Mucosa of gallbladder (tissue), 1 donor: ENCODE measurements at regions not wholly inside any gene's neighbourhood (a gene's known extent, or its start where the extent isn't known, plus 50 kb on each side); places are given as distances from the start of the nearest gene placed in this dataset.
A peak's percentile ranks its signal among the peaks of the same experiment; 100 is the strongest.
"Not testable (repeated sequence)": the region's sequence is repeated elsewhere in the genome, so short reads cannot be mapped to it uniquely, and the experiment has no call there.

Experiments used
- DNase-seq: peaks from one replicate; pipeline ENCODE4 v3.0.0-alpha.2; 2020; ENCODE audit warnings: low spot score
- donor health status: DM: no; HTN: no; CAD: no.

DNA sequence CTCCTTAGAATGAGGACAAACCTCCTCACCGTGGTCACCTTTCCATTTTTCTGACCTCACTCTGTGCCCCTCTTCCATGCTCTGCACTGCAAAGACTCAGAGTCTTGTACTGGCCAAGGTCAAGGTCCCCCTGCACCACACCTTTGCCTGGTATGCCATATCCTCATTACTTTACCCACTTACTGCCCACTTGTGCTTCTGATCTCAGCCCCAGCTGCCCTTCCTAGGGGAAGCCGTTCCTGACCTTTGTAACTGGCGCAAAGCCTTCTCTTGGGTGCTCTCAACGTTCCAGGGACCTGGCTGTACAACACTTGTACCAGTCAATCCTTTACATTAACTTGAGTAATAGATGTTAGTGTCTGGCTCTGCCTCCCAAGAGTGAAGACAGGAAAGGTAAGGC is 256.0 kb downstream of the SV2B start:
- DNase-seq, result no peak

DNA sequence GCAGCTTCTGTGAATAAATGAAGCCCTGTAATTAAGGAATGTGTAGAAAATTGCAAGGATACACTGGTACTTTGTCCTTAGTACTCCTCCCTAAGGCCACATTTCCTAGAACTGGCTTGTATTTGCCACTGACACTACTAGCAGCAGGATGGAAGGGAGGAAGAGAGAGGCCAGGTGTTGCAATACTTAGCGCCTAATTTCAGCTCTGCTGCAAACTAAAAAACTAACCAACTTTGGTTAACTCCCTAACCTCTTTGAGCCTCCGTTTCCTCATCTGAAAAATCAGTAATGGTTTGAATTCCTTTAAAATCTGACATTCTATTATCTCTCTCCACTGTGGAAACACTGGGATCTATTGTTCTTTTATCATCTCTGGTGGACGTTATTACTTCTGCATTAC is 257.0 kb downstream of the SV2B start:
- DNase-seq, result no peak

DNA sequence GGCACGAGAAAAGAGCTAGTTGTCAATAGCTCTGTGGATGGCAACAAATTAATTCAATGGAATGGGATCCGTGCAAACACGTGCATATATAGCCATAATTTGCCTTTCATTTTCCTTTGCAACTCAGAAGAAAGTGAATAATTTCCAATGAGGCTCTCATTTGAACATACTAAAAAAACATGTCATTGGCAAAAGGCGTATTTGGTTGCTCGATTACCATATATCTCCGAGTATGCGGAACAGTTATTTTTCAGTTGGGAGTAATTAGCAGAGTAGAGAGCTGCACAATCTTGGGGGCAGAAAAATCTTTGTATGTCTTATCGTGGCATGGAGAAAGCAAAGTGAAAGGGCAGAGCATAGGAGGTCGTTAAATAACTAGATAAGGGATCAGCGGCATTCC is 257.4 kb downstream of the SV2B start:
- DNase-seq, result no peak

DNA sequence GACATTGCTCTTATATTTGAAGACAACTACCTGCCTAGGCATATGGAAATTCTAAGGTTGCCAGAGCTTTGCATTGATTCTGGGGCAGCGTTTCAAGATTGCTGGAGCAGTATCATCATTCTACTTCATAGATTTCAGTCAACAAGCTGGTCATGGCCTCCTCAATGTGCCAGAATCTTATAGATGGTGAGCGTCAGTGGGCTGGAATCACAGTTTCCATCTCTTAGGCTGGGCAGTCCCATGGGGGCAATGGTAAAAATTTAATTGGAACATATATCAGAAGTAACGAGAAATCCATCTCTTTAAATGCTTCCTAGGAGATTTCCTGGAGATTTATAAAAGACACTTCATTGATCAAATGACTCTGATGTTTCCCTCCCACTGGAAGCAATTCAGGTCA is 258.3 kb downstream of the SV2B start:
- DNase-seq, result no peak

DNA sequence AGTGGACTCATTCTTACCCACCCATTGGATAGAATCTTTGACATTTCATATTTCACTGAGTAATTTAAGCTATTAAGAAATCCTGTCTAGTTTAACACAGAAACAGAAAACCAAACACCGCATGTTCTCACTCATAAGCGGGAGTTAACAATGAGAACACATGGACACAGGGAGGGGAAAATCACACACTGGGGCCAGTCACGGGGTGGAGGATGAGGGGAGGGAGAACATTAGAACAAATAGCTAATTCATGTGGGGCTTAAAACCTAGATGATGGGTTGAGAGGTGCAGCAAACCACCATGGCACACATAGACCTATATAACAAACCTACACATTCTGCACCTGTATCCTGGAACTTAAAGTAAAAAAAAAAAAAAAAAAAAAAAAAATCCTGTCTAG is 261.6 kb downstream of the SV2B start:
- not testable (repeated sequence) for DNase-seq

DNA sequence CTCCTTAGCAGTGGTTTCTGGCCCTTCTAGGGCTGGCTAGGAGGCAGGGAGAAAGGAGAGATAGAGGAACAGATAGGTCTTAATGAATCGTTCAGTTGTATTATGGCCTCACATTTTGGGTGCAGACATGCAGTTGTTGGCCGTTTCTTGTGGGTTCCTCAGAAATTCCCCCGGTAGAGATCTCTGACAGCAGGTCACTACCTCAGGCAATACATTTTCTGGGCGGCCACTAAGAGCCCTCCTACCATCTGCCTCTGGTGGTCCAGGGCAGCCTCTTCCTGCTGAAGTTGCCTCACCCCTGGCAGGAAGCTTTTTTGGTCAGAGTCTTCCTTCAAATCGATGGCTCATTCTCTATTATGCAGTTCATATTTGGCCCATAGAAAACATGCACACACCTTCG is 266.1 kb downstream of the SV2B start:
- no peak for DNase-seq

DNA sequence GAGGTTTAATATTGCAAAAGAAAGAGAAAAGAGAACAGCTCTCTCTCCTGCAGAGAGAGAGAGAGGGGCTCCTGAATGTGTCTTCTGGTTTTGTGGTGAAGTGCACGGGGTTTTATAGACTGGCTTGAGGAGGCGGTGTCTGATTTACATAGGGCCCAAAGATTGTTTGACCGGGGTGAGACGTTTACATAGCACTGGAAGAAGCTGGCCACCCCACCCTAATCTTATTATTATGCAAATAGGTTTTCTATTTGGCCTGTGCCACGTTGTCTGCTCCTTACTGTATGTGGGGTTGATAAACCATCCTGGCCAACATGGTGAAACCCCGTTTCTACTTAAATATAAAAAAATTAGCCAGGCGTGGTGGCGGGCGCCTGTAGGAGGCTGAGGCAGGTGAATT is 268.6 kb downstream of the SV2B start:
- no peak for DNase-seq

DNA sequence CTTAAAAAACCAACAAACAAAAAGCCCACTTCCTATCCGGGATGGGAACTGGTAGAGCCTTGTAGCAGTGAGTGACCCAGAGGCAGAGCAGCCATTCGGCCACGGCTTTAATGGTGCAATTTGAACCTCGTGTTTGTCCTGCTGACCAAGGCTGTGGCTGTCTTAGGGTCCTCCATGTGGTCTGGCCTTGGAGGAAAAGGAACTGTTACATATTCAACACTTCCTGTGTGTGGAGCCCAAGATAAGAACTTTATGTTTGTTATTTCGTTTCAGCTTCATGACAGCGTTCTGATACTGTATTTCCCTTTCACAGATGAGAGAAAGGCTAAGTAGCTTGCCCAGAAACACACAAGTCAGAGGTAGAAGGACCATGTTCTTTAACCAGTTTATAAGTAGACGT is 269.8 kb downstream of the SV2B start:
- no peak for DNase-seq

DNA sequence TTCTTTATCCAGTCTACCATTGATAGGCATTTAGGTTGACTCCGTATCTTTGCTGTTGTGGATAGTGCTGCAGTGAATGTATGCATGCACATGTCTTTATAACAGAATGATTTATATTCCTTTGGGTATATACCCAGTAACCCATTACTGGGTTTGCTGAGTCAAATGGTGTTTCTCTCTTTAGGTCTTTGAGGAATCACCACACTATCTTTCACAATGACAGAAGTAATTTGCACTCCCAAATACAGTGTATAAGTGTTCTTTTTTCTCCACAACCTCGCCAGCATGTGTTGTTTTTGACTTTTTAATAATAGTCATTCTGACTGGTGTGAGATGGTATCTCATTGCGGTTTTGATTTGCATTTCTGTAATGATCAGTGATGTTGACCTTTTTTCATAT is 271.3 kb downstream of the SV2B start:
- DNase-seq, result not testable (repeated sequence)

DNA sequence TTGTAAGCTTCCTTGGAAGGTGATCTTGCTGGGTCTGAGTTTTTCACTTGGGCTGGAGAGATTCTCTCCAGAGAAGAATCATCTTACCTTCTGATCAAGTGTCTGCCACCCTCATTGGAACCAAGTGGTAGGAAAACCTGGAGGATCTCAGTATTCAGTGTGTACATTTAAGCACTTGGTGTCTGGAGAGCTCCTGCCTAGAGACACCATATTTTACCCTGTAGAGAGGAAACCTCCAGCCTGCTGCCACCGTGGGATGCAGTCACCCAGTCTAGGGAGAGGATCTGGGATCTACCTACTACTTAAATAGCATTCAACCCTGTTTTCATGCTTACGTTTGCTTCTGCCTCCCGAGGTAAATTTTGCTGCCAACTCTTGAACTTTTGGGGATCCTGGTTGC is 274.3 kb downstream of the SV2B start:
- DNase-seq, result no peak

DNA sequence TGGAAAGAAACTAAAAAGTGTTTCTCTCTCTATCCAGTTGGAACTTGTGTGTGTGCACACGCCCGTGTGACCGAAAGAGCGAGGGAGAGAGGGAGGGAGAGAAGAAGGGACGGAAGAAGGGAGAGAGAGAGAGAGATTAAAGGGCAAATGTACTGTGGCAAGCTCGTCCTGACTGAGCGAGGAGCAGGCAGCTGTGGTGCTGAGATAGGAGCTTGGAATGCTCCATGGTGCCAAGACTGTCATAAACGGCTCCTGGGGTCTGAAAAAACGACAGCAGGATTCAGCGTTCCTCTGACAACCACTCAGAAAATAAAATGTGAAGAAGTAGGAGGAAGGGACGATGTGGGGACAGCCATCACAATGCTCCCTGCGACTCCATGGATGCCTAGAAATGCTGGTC is 276.0 kb downstream of the SV2B start:
- no peak for DNase-seq

DNA sequence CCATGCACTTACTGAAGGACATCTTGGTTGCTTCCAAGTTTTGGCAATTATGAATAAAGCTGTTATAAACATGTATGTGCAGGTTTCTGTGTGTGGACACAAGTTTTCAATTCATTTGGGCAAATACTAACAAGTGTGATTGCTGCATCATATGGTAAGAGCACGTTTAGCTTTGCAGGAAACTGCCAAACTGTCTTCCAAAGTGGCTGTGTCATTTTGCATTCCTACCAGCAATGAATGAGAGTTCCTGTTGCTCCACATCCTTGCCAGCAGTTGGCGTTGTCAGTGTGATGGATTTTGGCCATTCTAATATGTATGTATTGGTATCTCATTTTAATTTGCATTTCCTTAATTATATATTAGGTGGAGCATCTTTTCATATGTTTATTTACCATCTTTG is 280.1 kb downstream of the SV2B start:
- no peak for DNase-seq

DNA sequence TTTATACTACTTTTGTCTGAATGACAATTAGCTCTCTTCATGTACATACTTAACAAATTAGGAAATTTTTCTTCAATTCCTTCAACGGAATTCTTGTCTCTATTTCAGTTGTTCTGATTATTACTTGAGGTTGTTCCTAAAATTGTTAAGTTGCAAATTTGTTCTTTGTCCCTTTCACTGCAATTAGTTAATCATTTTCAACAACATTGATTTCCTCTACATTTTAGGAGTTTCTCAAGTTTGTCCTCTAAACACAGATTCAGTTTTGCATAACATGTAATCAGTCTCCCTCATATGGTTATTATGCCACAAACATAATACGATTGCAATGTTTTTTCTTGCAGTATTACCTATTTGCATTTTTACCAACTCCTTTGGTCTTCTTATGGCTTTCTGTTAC is 283.5 kb downstream of the SV2B start:
- DNase-seq, result no peak

DNA sequence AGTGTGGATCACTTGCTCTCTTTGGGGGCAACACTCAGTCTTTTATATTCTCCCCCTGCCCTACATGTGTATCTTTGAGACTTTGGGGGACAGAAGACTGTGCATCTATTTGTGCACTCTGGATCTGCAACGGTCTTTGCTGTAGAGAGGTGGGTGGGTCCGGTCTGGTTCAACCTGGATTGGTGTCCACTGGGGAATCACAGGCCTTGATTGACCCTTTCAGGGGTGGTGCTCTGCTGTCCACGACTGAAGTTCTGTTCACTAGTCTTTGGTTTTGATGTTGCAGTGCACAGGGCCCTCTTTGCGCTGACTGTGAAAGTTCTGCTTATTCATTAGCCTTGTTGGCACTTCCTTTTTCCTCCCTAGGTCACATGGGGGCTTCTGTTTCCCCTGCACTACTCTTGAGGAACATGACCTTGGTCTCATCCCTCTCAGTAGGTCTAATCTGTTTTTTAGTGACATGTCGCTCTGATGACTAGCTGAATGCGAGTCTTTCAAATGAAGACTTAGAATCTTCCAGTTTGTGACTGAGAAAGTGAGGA is 284.2 kb downstream of the SV2B start:
- no peak for DNase-seq

DNA sequence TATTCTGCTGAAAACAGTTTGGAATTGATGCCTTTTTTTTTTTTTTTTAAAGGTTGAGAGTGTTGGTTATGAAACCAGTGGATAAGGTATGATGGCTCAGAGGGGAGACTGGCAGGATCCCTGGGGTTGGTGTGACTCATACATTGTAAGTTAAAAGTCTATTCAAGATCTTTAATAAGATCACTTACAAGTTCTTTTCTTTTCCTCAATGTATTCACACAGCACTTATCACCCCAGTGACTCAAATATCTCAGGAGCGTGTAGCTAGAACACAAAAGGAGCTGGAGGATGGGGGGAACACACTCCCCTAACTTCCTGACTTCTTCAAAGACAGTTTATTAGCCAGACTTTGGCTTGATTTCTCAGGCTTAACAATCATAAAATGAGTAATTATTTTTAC is 285.3 kb downstream of the SV2B start:
- DNase-seq, result no peak

DNA sequence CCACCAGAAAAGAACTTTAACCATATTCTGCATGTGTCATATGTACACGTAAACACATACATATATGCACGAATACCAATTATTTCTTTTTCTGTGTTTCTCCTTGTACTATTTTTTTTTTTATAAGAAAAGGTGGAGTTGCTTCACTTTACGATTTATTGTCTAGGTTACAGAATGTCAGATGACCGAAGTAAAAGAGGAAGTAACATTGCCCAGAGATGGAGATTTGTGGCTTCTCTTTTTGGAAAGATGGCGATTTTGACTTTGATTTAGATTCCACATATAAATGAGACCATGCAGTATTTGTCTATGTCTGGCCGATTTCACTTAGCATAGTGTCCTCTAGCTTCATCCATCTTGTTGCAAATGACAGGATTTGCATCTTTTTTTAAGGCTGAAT is 293.1 kb downstream of the SV2B start:
- no peak for DNase-seq

DNA sequence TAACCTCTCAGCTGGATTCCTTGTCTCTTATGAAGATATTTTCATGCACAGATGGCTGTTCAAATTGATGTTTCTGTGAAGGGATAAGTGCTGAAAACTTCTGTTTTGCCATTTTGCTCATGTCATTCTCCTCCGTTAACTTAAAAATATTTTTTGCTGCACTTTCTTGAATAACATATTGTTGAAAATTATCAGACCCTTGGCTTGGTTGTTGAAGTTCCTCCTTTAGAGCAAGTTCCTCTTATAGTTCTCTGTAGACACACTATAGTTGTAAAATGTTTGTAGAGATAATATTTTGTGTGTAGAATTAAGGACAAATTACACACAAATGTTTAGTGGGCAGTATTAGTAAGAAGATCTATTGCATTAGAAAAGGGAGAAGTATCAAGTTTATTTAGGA is 300.4 kb downstream of the SV2B start:
- no peak for DNase-seq

DNA sequence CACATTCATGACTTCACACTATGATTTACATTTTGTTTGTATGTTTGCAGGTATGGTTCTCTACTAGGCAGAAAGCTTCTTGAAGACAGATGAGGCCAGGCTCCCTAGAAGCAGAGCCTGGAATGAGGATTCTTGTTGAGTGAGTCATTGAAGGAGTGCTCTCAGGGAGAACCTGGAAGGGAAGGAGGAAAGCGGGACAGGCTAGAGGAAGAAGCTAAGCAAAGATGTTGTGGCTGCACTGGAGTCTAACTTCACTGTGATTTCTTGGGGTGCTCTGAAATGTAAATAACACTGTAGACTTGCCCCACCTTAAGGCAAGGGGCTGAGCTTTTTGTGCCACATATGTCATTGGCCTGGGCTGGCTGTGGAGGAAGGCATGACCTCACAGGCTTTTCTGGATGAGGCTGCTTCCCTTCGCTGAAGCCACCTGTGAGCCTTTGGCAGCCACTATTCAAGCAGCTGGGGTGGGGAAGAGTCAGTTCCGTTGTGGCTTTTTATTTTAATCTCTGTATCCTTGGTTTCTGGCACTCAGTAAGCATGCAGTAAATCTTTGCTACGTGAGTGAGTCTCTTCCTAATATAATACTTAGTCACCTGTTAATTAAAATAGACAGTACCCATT is 307.3 kb downstream of the SV2B start:
- peak; percentile 47 for DNase-seq

DNA sequence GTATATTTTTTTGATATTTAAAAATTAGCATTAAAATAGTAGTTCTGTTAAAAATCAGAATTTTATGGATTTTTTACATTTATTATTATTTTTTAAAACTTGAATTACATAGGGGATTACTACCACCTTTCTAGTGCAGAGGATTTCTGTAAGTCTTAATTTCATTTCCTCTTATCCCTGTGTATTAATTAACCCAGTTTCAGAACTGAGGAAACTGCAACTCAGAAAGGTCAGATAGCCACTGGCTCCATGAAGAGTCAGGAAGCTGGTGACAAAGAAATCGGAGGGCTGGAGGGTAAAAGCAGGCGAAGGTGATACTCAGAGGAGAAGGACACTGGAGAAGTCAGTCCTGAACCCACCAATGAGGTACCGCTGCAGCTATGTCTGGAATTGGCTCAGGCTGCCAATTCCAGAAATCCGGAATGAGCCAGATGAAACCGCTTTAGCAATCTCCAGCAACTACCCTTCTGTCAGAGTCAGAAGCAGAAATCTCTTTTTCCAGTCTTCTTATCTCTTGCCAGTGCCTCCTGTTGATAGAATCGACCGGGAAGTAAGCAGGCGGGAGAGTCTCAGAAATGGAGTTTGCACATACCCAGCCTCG is 308.5 kb downstream of the SV2B start:
- peak; percentile 84 for DNase-seq

DNA sequence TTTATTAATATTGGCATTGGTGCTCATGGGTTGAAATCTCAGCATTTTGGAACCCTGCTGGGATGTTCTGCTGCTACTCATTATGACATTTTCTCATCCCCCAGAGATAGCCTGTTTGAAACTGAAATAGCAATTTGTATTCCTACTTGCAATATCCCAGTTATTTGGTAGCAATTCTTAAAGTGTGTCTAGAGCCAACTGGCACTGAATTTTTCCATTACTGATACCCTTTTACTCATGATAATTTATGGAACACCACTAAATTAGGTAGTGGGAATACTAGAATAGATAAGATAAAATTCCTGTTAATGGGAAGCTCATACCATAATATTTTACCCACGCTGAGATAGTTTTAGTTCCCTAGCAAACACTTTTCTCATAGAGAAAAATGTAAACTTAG is 309.3 kb downstream of the SV2B start:
- DNase-seq, result no peak

DNA sequence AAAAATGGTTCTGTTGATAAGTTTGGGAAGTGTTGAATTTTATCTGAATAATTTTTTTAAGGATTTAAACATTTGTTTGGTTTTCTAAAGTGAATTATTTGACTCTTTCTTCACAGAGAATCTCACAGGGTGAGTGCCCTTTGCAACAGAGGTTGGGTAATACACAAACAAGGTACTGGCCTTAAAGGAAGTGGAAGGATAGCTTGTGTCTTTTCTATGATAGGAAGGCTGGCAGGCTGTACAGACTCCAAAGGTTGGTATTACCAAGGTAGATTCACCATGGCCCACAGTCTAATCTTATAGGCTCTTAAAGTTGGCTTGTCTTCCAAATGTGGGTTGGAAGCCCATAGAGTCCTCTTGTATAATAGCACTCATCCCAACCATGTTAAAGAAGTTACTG is 311.5 kb downstream of the SV2B start:
- no peak for DNase-seq

DNA sequence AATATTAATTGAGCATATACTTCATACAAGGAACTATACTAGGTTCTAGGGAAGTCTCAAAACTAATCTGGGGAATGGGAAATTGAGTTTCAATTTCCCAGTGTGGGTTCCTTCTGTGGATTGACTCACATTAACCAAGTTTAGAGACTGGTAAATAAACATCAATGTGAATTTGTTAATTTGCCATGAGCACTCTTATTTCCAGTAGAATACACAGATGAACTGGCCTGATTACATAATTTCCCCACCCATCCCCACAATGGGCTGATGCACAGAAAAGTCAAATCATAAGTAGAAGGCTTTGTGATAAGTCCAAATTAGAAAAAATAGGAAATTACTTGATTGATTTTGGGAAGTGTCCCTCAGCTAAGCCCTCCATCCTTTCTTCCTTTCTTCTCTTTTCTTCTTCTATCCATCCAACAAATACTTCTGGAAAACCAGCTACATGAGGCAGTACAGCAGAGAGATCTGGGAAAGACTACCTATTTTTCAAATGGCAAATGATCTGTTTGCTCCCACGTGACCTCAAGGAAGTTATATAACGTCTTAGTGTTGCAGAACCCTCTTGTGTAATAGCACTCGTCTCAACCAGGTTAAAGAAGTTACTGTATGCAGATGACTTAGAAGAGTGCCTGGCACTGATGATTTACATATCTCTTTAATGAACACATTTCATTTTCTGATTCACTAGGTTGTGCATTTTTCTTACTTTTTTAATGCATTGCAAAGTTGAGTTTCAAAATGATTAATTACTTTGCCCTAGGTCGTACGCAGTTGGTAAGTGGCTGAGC is 312.3 kb downstream of the SV2B start:
- DNase-seq, result no peak

DNA sequence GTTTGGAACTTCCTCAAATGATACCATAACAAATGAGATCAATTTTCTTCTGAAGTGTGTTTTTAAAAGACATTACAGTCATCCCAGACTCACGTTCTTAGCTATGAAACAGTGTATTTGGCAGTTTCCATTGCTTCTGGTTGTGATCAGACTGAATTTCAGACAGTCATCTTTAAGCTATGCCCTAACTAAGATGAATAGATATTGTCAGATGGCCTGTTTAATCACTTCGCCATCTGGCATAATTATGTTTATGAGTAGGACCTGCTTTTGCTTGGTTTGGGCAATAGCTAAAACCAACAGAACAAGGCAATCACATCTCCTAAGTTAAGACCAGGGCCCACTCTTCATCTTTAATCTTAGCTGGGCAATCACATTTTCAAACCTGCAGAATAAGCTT is 313.1 kb downstream of the SV2B start:
- no peak for DNase-seq
